Right lobe of liver (tissue), 6 donors: ENCODE measurements at regions not wholly inside any gene's neighbourhood (a gene's known extent, or its start where the extent isn't known, plus 50 kb on each side); places are given as distances from the start of the nearest gene placed in this dataset.

ENCODE experiments used
- ATAC-seq, 4 donors: fragments of 200-7000 bp; cut with Tn5 transposase; one replicate each; pipeline ENCODE4 v1.9.1; 2020; ENCODE audit warnings: mild to moderate bottlenecking in 4 of 4, moderate library complexity in 4 of 4
- DNase-seq, 3 donors: peaks; one replicate each; pipeline ENCODE4 v3.0.0-alpha.2; 2020
- H3K27ac ChIP-seq, 3 donors: fragments of 200-600 bp; one replicate each; pipeline ENCODE4 v1.8.0; 2022
- H3K27me3 ChIP-seq, 2 donors: fragments of 200-600 bp; one replicate each; pipeline ENCODE4 v1.8.0; 2022
- H3K36me3 ChIP-seq, 4 donors: fragments of 200-600 bp; sonication (generic) in 1 of 4; one replicate each; pipeline versions ENCODE4 v1.5.1 to v1.8.0; 2017 to 2022; ENCODE audit warnings: control low read depth in 1 of 4
- H3K4me1 ChIP-seq, 4 donors: fragments of 200-600 bp; sonication (generic) in 1 of 4; one replicate each; pipeline versions ENCODE4 v1.5.1 to v1.8.0; 2017 to 2022; ENCODE audit warnings: control low read depth in 1 of 4
- H3K4me3 ChIP-seq, 3 donors: fragments of 200-600 bp; one replicate each; pipeline ENCODE4 v1.8.0; 2022
- H3K9me3 ChIP-seq, 4 donors: fragments of 200-600 bp; sonication (generic) in 1 of 4; one replicate each; pipeline versions ENCODE4 v1.5.1 to v1.8.0; 2017 to 2022; ENCODE audit warnings: control low read depth in 1 of 4
- CTCF ChIP-seq, 4 donors: fragments of 200-600 bp in 3 of 4; fragments of 450-650 bp in 1 of 4; IDR thresholded peaks; one replicate each; pipeline versions ENCODE4 v1.5.1 to v1.8.0; 2016 to 2022; ENCODE audit warnings: antibody characterized with exemption in 4 of 4, mild to moderate bottlenecking in 2 of 4
- POLR2A ChIP-seq: fragments of 450-650 bp; IDR thresholded peaks from one replicate; pipeline ENCODE4 v1.6.1; 2017; ENCODE audit warnings: antibody characterized with exemption, mild to moderate bottlenecking
- WGBS: methylation state at CpG from one replicate; pipeline ENCODE4 v1.1.6; 2018; ENCODE audit warnings: low coverage, low lambda C conversion rate; ENCODE audit not compliant: insufficient coverage; ENCODE audit errors: missing lambda C conversion rate; 5-methylcytosine and 5-hydroxymethylcytosine counted together
- intact Hi-C, 2 donors: fragments of 100-400 bp; cut with DNase I; formaldehyde crosslinking; loops; one replicate each; pipeline versions ENCODE4 v1.11.2 to v1.14.1; 2022
- donor health status: DM: no; HTN: yes; CAD: no.
- donor health status: DM: no; HTN: no; CAD: no.
- donor health status: DM: no; HTN: no; CAD: no.
- donor health status: DM: no; HTN: yes; CAD: no.
- donor health status: DM: no; HTN: yes; CAD: no.

GRCh38 chr4:189787216-189788031, 153.2 kb upstream of the FRG1 start:
- WGBS = 63% methylated on average over 13 of the region's 19 CpGs
- no peak overlapping the region for H3K27ac ChIP-seq
- ATAC-seq (no peak), DNase-seq (no peak)
- H3K4me1 ChIP-seq = no peaks in the 10 kb centered on the region
- intact Hi-C loops = no loop called here
- H3K36me3 ChIP-seq = no peaks in the 10 kb centered on the region
- H3K9me3 ChIP-seq = no peaks in the 10 kb centered on the region
- no peak overlapping the region for H3K4me3 ChIP-seq
- no peak for TF ChIP-seq POLR2A
- TF ChIP-seq CTCF (IDR thresholded peaks at IDR 0.05) = no peak
- no peaks in the 10 kb centered on the region for H3K27me3 ChIP-seq

- peaks cover 0 to 7% (median 0%) of the 10 kb centered on the region in 4 donors for H3K4me1 ChIP-seq
- no peaks in the 10 kb centered on the region for H3K27me3 ChIP-seq
- H3K4me3 ChIP-seq = no peak overlapping the region
- peak; percentile 93 to 99 (median 97) for ATAC-seq
- no peaks in the 10 kb centered on the region for H3K9me3 ChIP-seq
- intact Hi-C loops = no loop called here
- H3K36me3 ChIP-seq = no peaks in the 10 kb centered on the region
- TF ChIP-seq POLR2A (no peak), CTCF (IDR thresholded peaks at IDR 0.05) (peak; percentile 73 to 96 (median 96))
- 20% methylated on average over 19 of the region's 20 CpGs for WGBS
- DNase-seq = peak; percentile 64 to 72 (median 70)
- no peak overlapping the region for H3K27ac ChIP-seq
These were observed 147.6 kb upstream of the FRG1 start for GRCh38 chr4:189792924-189793618.

- ATAC-seq (no peak), DNase-seq (no peak)
- Histone ChIP-seq H3K4me3 (no peak overlapping the region), H3K4me1 (no peaks in the 10 kb centered on the region), H3K27me3 (no peaks in the 10 kb centered on the region), H3K27ac (no peak overlapping the region), H3K36me3 (no peaks in the 10 kb centered on the region), H3K9me3 (no peaks in the 10 kb centered on the region)
- TF ChIP-seq CTCF (IDR thresholded peaks at IDR 0.05) (no peak), POLR2A (no peak)
- intact Hi-C loops = no loop called here
- WGBS = 66% methylated on average over 5 of the region's 5 CpGs
These were observed 140.1 kb upstream of the FRG1 start for GRCh38 chr4:189800545-189801088.

GRCh38 chr4:189802884-189803283, 137.8 kb upstream of the FRG1 start:
- TF ChIP-seq POLR2A = no peak
- Histone ChIP-seq H3K36me3 (no peaks in the 10 kb centered on the region), H3K4me1 (no peaks in the 10 kb centered on the region), H3K27me3 (no peaks in the 10 kb centered on the region), H3K9me3 (no peaks in the 10 kb centered on the region), H3K4me3 (no peak overlapping the region), H3K27ac (no peak overlapping the region)
- intact Hi-C loops = no loop called here
- WGBS = no CpG with 5 or more reads among the region's 5 CpGs
- ATAC-seq (no peak), DNase-seq (no peak)

GRCh38 chr4:189804894-189805293, 135.8 kb upstream of the FRG1 start:
- no peak overlapping the region for H3K27ac ChIP-seq
- H3K4me3 ChIP-seq = no peak overlapping the region
- no peak for DNase-seq
- H3K36me3 ChIP-seq = no peaks in the 10 kb centered on the region
- no peaks in the 10 kb centered on the region for H3K4me1 ChIP-seq
- TF ChIP-seq CTCF (IDR thresholded peaks at IDR 0.05) = no peak
- TF ChIP-seq POLR2A = no peak
- no peak for ATAC-seq
- WGBS = 66% methylated on average over 5 of the region's 5 CpGs
- H3K9me3 ChIP-seq = no peaks in the 10 kb centered on the region
- intact Hi-C loops = no loop called here
- no peaks in the 10 kb centered on the region for H3K27me3 ChIP-seq
